ENCODE measurements at regions not wholly inside any gene's neighbourhood (a gene's known extent, or its start where the extent isn't known, plus 50 kb on each side); places are given as distances from the start of the nearest gene placed in this dataset.

DNA sequence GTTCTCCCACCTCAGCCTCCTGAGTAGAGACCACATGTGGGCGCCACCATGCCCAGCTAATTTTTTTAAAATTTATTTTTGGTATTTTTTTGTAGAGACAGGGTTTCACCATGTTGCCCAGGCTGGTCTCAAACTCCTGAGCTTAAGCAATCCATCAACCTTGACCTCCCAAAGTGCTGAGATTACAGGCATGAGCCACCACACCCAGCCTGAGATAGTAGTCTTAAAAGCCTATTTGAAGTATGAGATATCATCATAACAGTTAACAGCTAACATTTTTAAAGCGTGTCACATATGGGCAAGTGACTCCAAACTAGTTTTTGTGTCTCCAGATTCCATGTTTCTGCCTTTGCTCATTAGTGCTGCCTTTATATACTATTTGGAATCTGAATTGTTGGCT is 74.6 kb upstream of the WSCD2 start:
- no peak overlapping the region for H3K4me3 ChIP-seq (ENCODE audit: low read depth, low read length)
- DNase-seq (ENCODE audit: low read depth) = no peak

- DNase-seq (ENCODE audit: low read depth) = no peak
- H3K4me3 ChIP-seq (ENCODE audit: low read depth, low read length) = no peak overlapping the region
These were observed 73.9 kb upstream of the WSCD2 start for GRCh38 chr12:108055141-108055540.

DNA sequence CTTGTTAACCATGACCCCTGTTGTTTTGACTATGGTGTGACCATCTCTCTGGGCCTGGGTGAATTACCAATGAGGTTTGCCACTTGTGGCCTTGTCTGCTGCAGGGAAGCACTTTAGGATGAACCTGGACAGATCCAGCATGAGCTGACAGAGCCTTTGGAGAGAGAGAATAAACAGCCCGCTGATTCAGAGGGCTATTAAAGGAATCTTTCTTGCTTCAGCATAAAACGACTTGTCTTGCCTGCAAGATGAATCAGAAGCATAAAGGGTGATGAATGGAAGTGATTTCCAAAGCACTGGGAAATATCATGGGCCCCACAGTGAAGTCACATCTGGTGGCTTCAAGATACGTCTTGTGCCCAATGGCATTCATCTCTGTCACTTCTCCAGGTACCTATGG is 69.0 kb upstream of the WSCD2 start:
- H3K4me3 ChIP-seq (ENCODE audit: low read depth, low read length) = no peak overlapping the region
- no peak for DNase-seq (ENCODE audit: low read depth)

DNA sequence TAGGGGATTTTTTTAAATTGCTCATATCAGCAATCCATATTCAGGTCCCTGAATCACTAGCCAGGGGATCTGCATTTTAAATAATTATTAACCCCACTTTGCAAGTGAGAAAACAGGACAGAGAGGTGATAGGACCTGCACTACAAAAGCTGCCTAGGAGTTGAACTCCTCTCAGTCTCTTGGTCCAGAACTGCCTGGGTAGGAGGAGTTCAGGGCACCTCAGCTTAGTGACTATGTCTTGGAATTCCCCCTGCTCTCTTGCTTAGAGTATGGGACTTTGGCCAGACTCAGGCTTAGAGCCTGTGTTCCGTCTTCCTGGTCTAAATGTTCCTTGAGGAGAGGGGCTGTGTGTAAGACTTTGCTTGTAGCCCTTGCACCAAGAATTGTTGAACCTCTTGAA is 68.2 kb upstream of the WSCD2 start:
- H3K4me3 ChIP-seq (ENCODE audit: low read depth, low read length) = no peak overlapping the region
- no peak for DNase-seq (ENCODE audit: low read depth)

- H3K4me3 ChIP-seq (ENCODE audit: low read depth, low read length) = no peak overlapping the region
- DNase-seq (ENCODE audit: low read depth) = no peak
These were observed 65.9 kb upstream of the WSCD2 start for GRCh38 chr12:108063192-108063591.

DNA sequence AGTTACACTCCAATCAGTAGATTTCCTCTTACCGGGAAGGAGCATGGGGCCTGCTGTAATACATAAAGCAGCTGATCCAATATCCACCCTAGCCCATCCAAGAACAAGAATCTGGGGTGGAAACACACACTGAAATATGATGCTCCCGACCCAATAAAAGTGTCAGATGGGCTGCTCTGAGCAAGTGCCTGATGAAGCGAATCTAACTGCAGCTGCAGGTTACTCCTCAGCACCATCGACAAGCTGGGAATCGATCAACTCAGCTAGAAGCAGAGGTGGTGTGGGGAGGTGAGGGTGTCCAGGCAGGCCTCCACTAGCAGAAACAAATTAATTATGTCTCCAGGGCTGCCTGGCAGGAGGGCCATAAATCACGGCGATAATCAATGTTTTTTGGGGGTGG is 64.0 kb upstream of the WSCD2 start:
- H3K4me3 ChIP-seq (ENCODE audit: low read depth, low read length) = no peak overlapping the region
- DNase-seq (ENCODE audit: low read depth) = no peak

GRCh38 chr12:108066583-108067577 is 62.2 kb upstream of the WSCD2 start:
- no peak for DNase-seq (ENCODE audit: low read depth)
- H3K4me3 ChIP-seq (ENCODE audit: low read depth, low read length) = no peak overlapping the region

DNA sequence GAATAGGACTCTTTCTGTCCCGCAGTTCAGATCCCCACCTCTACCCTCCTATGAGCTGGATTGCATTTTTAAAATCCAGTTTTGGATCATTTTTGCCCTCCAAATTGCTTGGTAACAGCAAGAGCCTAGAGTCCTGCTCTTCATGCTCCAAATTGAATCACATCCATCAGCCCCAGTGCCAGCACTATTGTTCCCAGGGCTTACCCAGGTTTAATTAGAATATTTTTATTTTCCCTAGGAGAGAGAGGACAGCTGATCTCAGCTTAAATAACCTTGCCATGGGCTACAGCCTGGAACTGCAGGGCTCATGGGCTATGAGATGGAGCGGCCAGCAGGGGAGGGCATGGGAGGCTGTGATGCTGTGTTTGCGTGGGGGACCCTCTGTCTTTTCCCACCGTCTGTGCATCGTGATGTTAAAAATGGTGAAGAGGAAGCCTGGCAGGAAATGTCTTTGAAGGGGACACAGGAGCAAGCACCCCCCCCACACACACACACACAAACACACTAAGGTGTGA is 59.4 kb upstream of the WSCD2 start:
- DNase-seq (ENCODE audit: low read depth) = no peak
- no peak overlapping the region for H3K4me3 ChIP-seq (ENCODE audit: low read depth, low read length)

- H3K4me3 ChIP-seq (ENCODE audit: low read depth, low read length) = no peak overlapping the region
- no peak for DNase-seq (ENCODE audit: low read depth)
These were observed 53.5 kb upstream of the WSCD2 start for GRCh38 chr12:108075561-108075960.

DNA sequence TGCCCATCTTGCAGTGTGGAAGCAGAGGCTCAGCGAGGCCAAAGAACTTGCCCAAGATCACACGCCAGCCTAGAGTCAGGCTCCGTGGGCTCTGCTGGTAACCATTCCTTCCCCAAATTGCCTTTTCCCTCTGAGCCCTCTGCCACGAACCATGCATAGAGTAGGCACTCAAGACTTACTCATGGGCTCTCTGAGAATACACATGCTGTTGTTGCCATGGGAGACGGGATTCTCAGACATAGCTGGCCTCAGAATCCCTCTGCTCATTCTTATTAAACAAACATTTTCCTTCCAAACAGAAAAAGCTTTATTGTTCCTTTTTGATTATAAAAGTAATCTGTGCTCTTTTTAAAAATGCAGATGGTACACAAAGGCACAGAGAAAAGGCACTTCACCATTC is 52.5 kb upstream of the WSCD2 start:
- H3K4me3 ChIP-seq (ENCODE audit: low read depth, low read length) = no peak overlapping the region
- no peak for DNase-seq (ENCODE audit: low read depth)

DNA sequence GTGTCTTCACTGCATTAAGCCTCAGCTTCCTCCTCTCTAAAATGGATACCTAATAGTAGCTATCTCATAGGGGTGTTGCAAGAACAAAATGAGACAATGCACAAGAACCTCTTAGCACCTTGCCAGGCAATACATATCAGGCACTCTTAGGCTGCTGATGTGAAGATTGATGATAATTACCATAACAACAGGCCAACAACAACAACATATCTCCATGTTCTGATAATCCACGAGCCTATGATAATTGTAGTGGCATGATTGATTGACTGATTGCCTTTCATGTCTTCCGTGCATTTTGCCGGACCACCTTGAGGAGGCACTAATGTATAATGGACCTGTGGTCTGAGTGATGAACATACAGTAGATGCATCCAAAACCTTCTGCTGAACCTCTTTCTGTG is 50.7 kb upstream of the WSCD2 start:
- DNase-seq (ENCODE audit: low read depth) = no peak
- no peak overlapping the region for H3K4me3 ChIP-seq (ENCODE audit: low read depth, low read length)

Measured in skeletal muscle cell (primary cell).